Inferior parietal cortex (tissue), 1 donor: ENCODE measurements at regions not wholly inside any gene's neighbourhood (a gene's known extent, or its start where the extent isn't known, plus 50 kb on each side); places are given as distances from the start of the nearest gene placed in this dataset.
"Not testable (repeated sequence)": the region's sequence is repeated elsewhere in the genome, so short reads cannot be mapped to it uniquely, and the experiment has no call there.

Source experiments
- DNase-seq: peaks from one replicate; pipeline ENCODE4 v3.0.0-alpha.2; 2016; ENCODE audit errors: extremely low spot score

- no peak for DNase-seq
These were observed 69.4 kb downstream of the TOMM20 start for GRCh38 chr1:235059221-235059620.

GRCh38 chr1:235058695-235059094 is 69.9 kb downstream of the TOMM20 start:
- no peak for DNase-seq

GRCh38 chr1:235057385-235058306 is 71.0 kb downstream of the TOMM20 start:
- no peak for DNase-seq

GRCh38 chr1:235056937-235057336 is 71.7 kb downstream of the TOMM20 start:
- no peak for DNase-seq

- no peak for DNase-seq
These were observed 73.7 kb downstream of the TOMM20 start for GRCh38 chr1:235054936-235055335.

GRCh38 chr1:235054466-235054865 is 74.2 kb downstream of the TOMM20 start:
- no peak for DNase-seq

- DNase-seq = no peak
These were observed 76.3 kb downstream of the TOMM20 start for GRCh38 chr1:235052067-235053008.

- DNase-seq = no peak
These were observed 77.1 kb downstream of the TOMM20 start for GRCh38 chr1:235051521-235051920.

GRCh38 chr1:235050911-235051360 is 77.7 kb downstream of the TOMM20 start:
- no peak for DNase-seq

- DNase-seq = not testable (repeated sequence)
These were observed 78.8 kb downstream of the TOMM20 start for GRCh38 chr1:235049716-235050378.

- DNase-seq = no peak
These were observed 79.4 kb downstream of the TOMM20 start for GRCh38 chr1:235049217-235049616.

GRCh38 chr1:235047331-235047871 is 81.2 kb downstream of the TOMM20 start:
- DNase-seq = no peak

- no peak for DNase-seq
These were observed 82.6 kb downstream of the TOMM20 start for GRCh38 chr1:235045921-235046601.

GRCh38 chr1:235045034-235045690 is 83.5 kb downstream of the TOMM20 start:
- DNase-seq = no peak

- DNase-seq = no peak
These were observed 85.4 kb downstream of the TOMM20 start for GRCh38 chr1:235043234-235043633.

GRCh38 chr1:235038701-235039100 is 89.9 kb downstream of the TOMM20 start:
- DNase-seq = no peak

- DNase-seq = no peak
These were observed 92.7 kb downstream of the TOMM20 start for GRCh38 chr1:235035928-235036327.

GRCh38 chr1:235030919-235031596 is 97.6 kb downstream of the TOMM20 start:
- no peak for DNase-seq

GRCh38 chr1:235027862-235028250 is 100.8 kb downstream of the TOMM20 start:
- no peak for DNase-seq
